ENCODE measurements at regions not wholly inside any gene's neighbourhood (a gene's known extent, or its start where the extent isn't known, plus 50 kb on each side); places are given as distances from the start of the nearest gene placed in this dataset.

DNA sequence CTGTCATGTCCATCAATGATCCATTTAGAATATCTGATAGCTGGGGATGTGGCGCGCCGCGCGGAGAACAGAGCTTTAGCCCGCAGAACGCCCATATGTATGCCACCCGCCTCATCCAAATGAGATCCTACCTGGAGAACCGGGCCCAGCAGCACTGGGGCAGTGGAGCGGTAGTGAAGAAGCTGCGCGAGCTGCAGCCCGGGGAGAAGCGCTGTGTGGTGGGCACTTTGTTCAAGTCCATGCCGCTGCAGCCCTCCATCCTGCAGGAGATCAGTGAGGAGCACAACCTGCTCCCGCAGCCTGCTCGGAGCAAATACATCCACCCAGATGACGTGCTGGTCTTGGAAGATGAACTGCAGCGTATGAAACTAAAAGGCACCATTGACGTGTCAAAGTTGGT is 313.7 kb downstream of the NR2F1-AS1 start:
- TF ChIP-seq GATA2 (IDR thresholded peaks at IDR 0.05; ENCODE audit: low read depth, low read length) (no peak), GATA3 (IDR thresholded peaks at IDR 0.05; ENCODE audit: low read depth, low read length) (no peak)
